Activated CD4-positive, alpha-beta memory T cell treated with anti-CD3 and anti-CD28 coated beads, Interleukin-2, amount 10 ng/mL, durations not matched to agents 7 days and 5 days (primary cell): ENCODE measurements at regions not wholly inside any gene's neighbourhood (a gene's known extent, or its start where the extent isn't known, plus 50 kb on each side); places are given as distances from the start of the nearest gene placed in this dataset.

Source experiments
- CTCF ChIA-PET: fragments of 350-600 bp; sonication (Branson Sonifier 250); formaldehyde crosslinking; loops from one replicate; lab custom pipeline; 2021; ENCODE audit warnings: antibody characterized with exemption, inconsistent platforms; lab: Charles Lee
- POLR2A ChIA-PET: fragments of 350-600 bp; sonication (Branson Sonifier 250); formaldehyde crosslinking; loops from one replicate; lab custom pipeline; 2021; ENCODE audit warnings: antibody characterized with exemption; lab: Charles Lee
- DNase-seq: peaks from one replicate; pipeline ENCODE4 v3.0.0-alpha.2; 2020
- H3K27ac Mint-ChIP-seq: one replicate; pipeline ENCODE4 v1.8.0; 2021; ENCODE audit warnings: mild to moderate bottlenecking, mixed read lengths
- H3K27me3 Mint-ChIP-seq: one replicate; pipeline ENCODE4 v1.8.0; 2021; ENCODE audit warnings: mixed read lengths
- H3K36me3 Mint-ChIP-seq: one replicate; pipeline ENCODE4 v1.8.0; 2021; ENCODE audit warnings: low read depth, mixed read lengths
- H3K4me1 Mint-ChIP-seq: one replicate; pipeline ENCODE4 v1.8.0; 2021; ENCODE audit warnings: mixed read lengths
- H3K4me3 Mint-ChIP-seq: one replicate; pipeline ENCODE4 v1.8.0; 2021; ENCODE audit warnings: mild to moderate bottlenecking, mixed read lengths
- H3K9me3 Mint-ChIP-seq: one replicate; pipeline ENCODE4 v1.8.0; 2021; ENCODE audit warnings: mixed read lengths

DNA sequence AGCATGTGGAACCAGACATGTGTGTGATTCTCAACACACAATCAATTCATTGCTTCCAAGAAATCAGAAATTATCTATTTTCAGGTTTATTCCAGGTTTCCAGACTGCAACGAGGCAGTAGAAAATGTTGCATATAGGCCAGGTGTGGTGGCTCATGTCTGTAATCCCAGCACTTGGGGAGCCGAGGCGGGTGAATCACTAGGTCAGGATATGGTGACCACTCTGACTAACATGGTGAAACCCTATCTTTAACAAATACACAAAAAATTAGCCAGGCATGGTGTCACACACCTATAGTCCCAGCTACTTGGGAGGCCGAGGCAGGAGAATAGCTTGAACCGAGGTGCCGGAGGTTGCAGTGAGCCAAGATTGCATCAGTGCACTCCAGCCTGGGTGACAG is 1289.9 kb downstream of the NLGN4Y start:
- Mint-ChIP-seq H3K4me3 (no peak overlapping the region), H3K27me3 (no peaks in the 10 kb centered on the region), H3K9me3 (peaks cover 4% of the 10 kb centered on the region), H3K27ac (no peak overlapping the region), H3K36me3 (no peaks in the 10 kb centered on the region), H3K4me1 (no peaks in the 10 kb centered on the region)
- DNase-seq: no peak
- ChIA-PET POLR2A (no interaction called here), CTCF (no interaction called here)
